ENCODE measurements at regions not wholly inside any gene's neighbourhood (a gene's known extent, or its start where the extent isn't known, plus 50 kb on each side); places are given as distances from the start of the nearest gene placed in this dataset.
"Not testable (repeated sequence)": the region's sequence is repeated elsewhere in the genome, so short reads cannot be mapped to it uniquely, and the experiment has no call there.

GRCh38 chr1:181251001-181251712 is 162.7 kb downstream of the IER5 start:
- in situ Hi-C loops (cut with MboI; ENCODE audit: low sequenced_read_pairs): no loop called here

- in situ Hi-C loops (cut with MboI; ENCODE audit: low sequenced_read_pairs): no loop called here
These were observed 163.2 kb downstream of the IER5 start for GRCh38 chr1:181251713-181252075.

GRCh38 chr1:181253601-181254000 is 165.1 kb downstream of the IER5 start:
- in situ Hi-C loops (cut with MboI; ENCODE audit: low sequenced_read_pairs): not testable (repeated sequence)

- in situ Hi-C loops (cut with MboI; ENCODE audit: low sequenced_read_pairs): no loop called here
These were observed 166.9 kb downstream of the IER5 start for GRCh38 chr1:181255270-181255929.

- in situ Hi-C loops (cut with MboI; ENCODE audit: low sequenced_read_pairs): no loop called here
These were observed 168.6 kb downstream of the IER5 start for GRCh38 chr1:181257117-181257516.

GRCh38 chr1:181259026-181259745 is 170.7 kb downstream of the IER5 start:
- in situ Hi-C loops (cut with MboI; ENCODE audit: low sequenced_read_pairs): no loop called here

GRCh38 chr1:181260271-181260670 is 171.8 kb downstream of the IER5 start:
- in situ Hi-C loops (cut with MboI; ENCODE audit: low sequenced_read_pairs): no loop called here

- in situ Hi-C loops (cut with MboI; ENCODE audit: low sequenced_read_pairs): no loop called here
These were observed 172.5 kb downstream of the IER5 start for GRCh38 chr1:181260994-181261393.

- in situ Hi-C loops (cut with MboI; ENCODE audit: low sequenced_read_pairs): no loop called here
These were observed 173.6 kb downstream of the IER5 start for GRCh38 chr1:181262069-181262468.

- in situ Hi-C loops (cut with MboI; ENCODE audit: low sequenced_read_pairs): no loop called here
These were observed 174.9 kb downstream of the IER5 start for GRCh38 chr1:181263444-181263843.

- in situ Hi-C loops (cut with MboI; ENCODE audit: low sequenced_read_pairs): no loop called here
These were observed 176.3 kb downstream of the IER5 start for GRCh38 chr1:181264821-181265220.

GRCh38 chr1:181284978-181285377 is 196.5 kb downstream of the IER5 start:
- in situ Hi-C loops (cut with MboI; ENCODE audit: low sequenced_read_pairs): no loop called here

GRCh38 chr1:181295217-181295616 is 188.1 kb upstream of the CACNA1E start:
- in situ Hi-C loops (cut with MboI; ENCODE audit: low sequenced_read_pairs): no loop called here

GRCh38 chr1:181296180-181296579 is 187.1 kb upstream of the CACNA1E start:
- in situ Hi-C loops (cut with MboI; ENCODE audit: low sequenced_read_pairs): no loop called here

- in situ Hi-C loops (cut with MboI; ENCODE audit: low sequenced_read_pairs): no loop called here
These were observed 175.2 kb upstream of the CACNA1E start for GRCh38 chr1:181308098-181308497.

- in situ Hi-C loops (cut with MboI; ENCODE audit: low sequenced_read_pairs): no loop called here
These were observed 172.8 kb upstream of the CACNA1E start for GRCh38 chr1:181310560-181310959.

- in situ Hi-C loops (cut with MboI; ENCODE audit: low sequenced_read_pairs): no loop called here
These were observed 170.4 kb upstream of the CACNA1E start for GRCh38 chr1:181312946-181313345.

- in situ Hi-C loops (cut with MboI; ENCODE audit: low sequenced_read_pairs): no loop called here
These were observed 169.9 kb upstream of the CACNA1E start for GRCh38 chr1:181313466-181313865.

GRCh38 chr1:181314010-181314409 is 169.3 kb upstream of the CACNA1E start:
- in situ Hi-C loops (cut with MboI; ENCODE audit: low sequenced_read_pairs): no loop called here

GRCh38 chr1:181314959-181315358 is 168.4 kb upstream of the CACNA1E start:
- in situ Hi-C loops (cut with MboI; ENCODE audit: low sequenced_read_pairs): no loop called here

GRCh38 chr1:181317261-181317930 is 165.9 kb upstream of the CACNA1E start:
- in situ Hi-C loops (cut with MboI; ENCODE audit: low sequenced_read_pairs): no loop called here

Data from HL-60/S4 treated with phorbol 12-myristate 13-acetate at 8.2 ng/mL for 4 days and 3 days (cell line).